ENCODE measurements at regions not wholly inside any gene's neighbourhood (a gene's known extent, or its start where the extent isn't known, plus 50 kb on each side); places are given as distances from the start of the nearest gene placed in this dataset.

- no peak overlapping the region for H3K27ac Mint-ChIP-seq
- Histone ChIP-seq H3K4me2 (replicated peaks; ENCODE audit: low read depth, low read length, poor library complexity, severe bottlenecking) (no peak overlapping the region), H3K36me3 (replicated peaks in 1 of 2; ENCODE audit: control extremely low read depth in 1 of 2, control insufficient read depth in 1 of 2, extremely low read depth in 1 of 2, insufficient read depth in 2 of 2, low read length in 1 of 2) (no peaks in the 10 kb centered on the region), H3K4me1 (ENCODE audit: control insufficient read depth in 2 of 2, insufficient read depth in 2 of 2, low read length in 2 of 2) (no peaks in the 10 kb centered on the region), H3K4me3 (ENCODE audit: control extremely low read depth in 1 of 5, extremely low read depth in 1 of 5, insufficient read depth in 1 of 5, low read depth in 2 of 5, low read length in 4 of 5) (no peak overlapping the region), H3K79me2 (ENCODE audit: control insufficient read depth, insufficient read depth, low read length) (no peaks in the 10 kb centered on the region), H4K20me1 (ENCODE audit: control insufficient read depth, insufficient read depth, low read length, poor library complexity, severe bottlenecking) (no peaks in the 10 kb centered on the region), H3K27me3 (replicated peaks in 1 of 4; ENCODE audit: control extremely low read depth in 1 of 4, control insufficient read depth in 3 of 4, insufficient read depth in 4 of 4, low read length in 3 of 4) (no peaks in the 10 kb centered on the region), H2AFZ (ENCODE audit: insufficient read depth, low read depth, low read length, poor library complexity, severe bottlenecking) (no peak overlapping the region), H3K9me3 (ENCODE audit: control extremely low read depth in 1 of 3, control insufficient read depth in 2 of 3, insufficient read depth in 1 of 3, low read length in 2 of 3) (peaks cover 0 to 7% (median 0%) of the 10 kb centered on the region in 3 donors), H3K27ac (ENCODE audit: low read length in 2 of 2) (no peak overlapping the region), H3K9ac (ENCODE audit: low read length) (no peak overlapping the region)
- no peaks in the 10 kb centered on the region for H3K4me1 Mint-ChIP-seq
- peaks cover 7% of the 10 kb centered on the region for H3K9me3 Mint-ChIP-seq (ENCODE audit: insufficient read depth)
- ChIA-PET POLR2A (no interaction called here), CTCF (no interaction called here)
- WGBS (ENCODE audit: insufficient coverage) = 84% methylated on average over 4 of the region's 4 CpGs
- ATAC-seq (ENCODE audit: low read depth) = no peak
- intact Hi-C loops (cut with micrococcal nuclease) = no loop called here
- TF ChIP-seq CTCF (IDR thresholded peaks at IDR 0.05) = no peak
- no peak for TF ChIP-seq EZH2 (IDR thresholded peaks at IDR 0.05; ENCODE audit: borderline replicate concordance, insufficient read depth, low read depth, low read length, poor library complexity, severe bottlenecking)
- H3K27me3 Mint-ChIP-seq = no peaks in the 10 kb centered on the region
- H3K4me3 Mint-ChIP-seq = no peak overlapping the region
- no peak for DNase-seq
These were observed 817.9 kb upstream of the NEGR1 start for GRCh38 chr1:73100216-73100615.

GRCh38 chr1:73097917-73098316 lies 815.6 kb upstream of the NEGR1 start:
- no peaks in the 10 kb centered on the region for H4K20me1 ChIP-seq (ENCODE audit: control insufficient read depth, insufficient read depth, low read length, poor library complexity, severe bottlenecking)
- H3K79me2 ChIP-seq (ENCODE audit: control insufficient read depth, insufficient read depth, low read length) = no peaks in the 10 kb centered on the region
- H3K9ac ChIP-seq (ENCODE audit: low read length) = no peak overlapping the region
- Mint-ChIP-seq H3K4me1 (no peaks in the 10 kb centered on the region), H3K9me3 (ENCODE audit: insufficient read depth) (peaks cover 2% of the 10 kb centered on the region), H3K27ac (no peak overlapping the region), H3K4me3 (no peak overlapping the region), H3K27me3 (no peaks in the 10 kb centered on the region)
- TF ChIP-seq CTCF (IDR thresholded peaks at IDR 0.05) = no peak
- no peak for TF ChIP-seq EZH2 (IDR thresholded peaks at IDR 0.05; ENCODE audit: borderline replicate concordance, insufficient read depth, low read depth, low read length, poor library complexity, severe bottlenecking)
- ChIA-PET POLR2A (no interaction called here), CTCF (no interaction called here)
- H3K9me3 ChIP-seq (ENCODE audit: control extremely low read depth in 1 of 3, control insufficient read depth in 2 of 3, insufficient read depth in 1 of 3, low read length in 2 of 3) = no peaks in the 10 kb centered on the region
- no peaks in the 10 kb centered on the region for H3K36me3 ChIP-seq (replicated peaks in 1 of 2; ENCODE audit: control extremely low read depth in 1 of 2, control insufficient read depth in 1 of 2, extremely low read depth in 1 of 2, insufficient read depth in 2 of 2, low read length in 1 of 2)
- no peaks in the 10 kb centered on the region for H3K27me3 ChIP-seq (replicated peaks in 1 of 4; ENCODE audit: control extremely low read depth in 1 of 4, control insufficient read depth in 3 of 4, insufficient read depth in 4 of 4, low read length in 3 of 4)
- DNase-seq (no peak), ATAC-seq (ENCODE audit: low read depth) (no peak)
- no peak overlapping the region for H3K27ac ChIP-seq (ENCODE audit: low read length in 2 of 2)
- H3K4me1 ChIP-seq (ENCODE audit: control insufficient read depth in 2 of 2, insufficient read depth in 2 of 2, low read length in 2 of 2) = no peaks in the 10 kb centered on the region
- intact Hi-C loops (cut with micrococcal nuclease) = no loop called here
- no peak overlapping the region for H2AFZ ChIP-seq (ENCODE audit: insufficient read depth, low read depth, low read length, poor library complexity, severe bottlenecking)
- no peak overlapping the region for H3K4me3 ChIP-seq (ENCODE audit: control extremely low read depth in 1 of 5, extremely low read depth in 1 of 5, insufficient read depth in 1 of 5, low read depth in 2 of 5, low read length in 4 of 5)
- no peak overlapping the region for H3K4me2 ChIP-seq (replicated peaks; ENCODE audit: low read depth, low read length, poor library complexity, severe bottlenecking)

Measured in B cell (primary cell).